ENCODE measurements at regions not wholly inside any gene's neighbourhood (a gene's known extent, or its start where the extent isn't known, plus 50 kb on each side); places are given as distances from the start of the nearest gene placed in this dataset.

DNA sequence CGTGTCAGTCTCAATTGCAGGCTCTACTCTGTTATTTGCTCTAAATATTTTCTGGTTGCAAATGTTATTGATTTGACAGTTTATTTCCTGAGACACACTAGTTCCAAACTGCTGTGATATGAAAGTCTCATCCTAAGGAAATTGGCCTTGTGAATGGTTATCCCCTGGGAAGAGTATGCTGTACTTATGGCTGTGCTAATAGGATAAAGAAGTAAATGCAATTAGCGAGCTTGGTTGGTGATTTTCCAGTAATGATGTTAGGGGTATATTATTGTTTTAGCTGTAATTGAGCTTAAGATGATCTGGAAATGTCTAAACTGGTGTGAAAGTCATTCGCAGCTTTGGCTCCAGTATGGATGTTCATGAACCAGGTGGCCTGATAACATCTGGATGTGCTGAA is 197.9 kb downstream of the SUDS3 start (continued):
- TF ChIP-seq, protein P1, sequence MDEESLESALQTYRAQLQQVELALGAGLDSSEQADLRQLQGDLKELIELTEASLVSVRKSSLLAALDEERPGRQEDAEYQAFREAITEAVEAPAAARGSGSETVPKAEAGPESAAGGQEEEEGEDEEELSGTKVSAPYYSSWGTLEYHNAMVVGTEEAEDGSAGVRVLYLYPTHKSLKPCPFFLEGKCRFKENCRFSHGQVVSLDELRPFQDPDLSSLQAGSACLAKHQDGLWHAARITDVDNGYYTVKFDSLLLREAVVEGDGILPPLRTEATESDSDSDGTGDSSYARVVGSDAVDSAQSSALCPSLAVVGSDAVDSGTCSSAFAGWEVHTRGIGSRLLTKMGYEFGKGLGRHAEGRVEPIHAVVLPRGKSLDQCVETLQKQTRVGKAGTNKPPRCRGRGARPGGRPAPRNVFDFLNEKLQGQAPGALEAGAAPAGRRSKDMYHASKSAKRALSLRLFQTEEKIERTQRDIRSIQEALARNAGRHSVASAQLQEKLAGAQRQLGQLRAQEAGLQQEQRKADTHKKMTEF (CRISPR knock-in tag; IDR thresholded peaks at IDR 0.05): no peak
- TF ChIP-seq, protein P2, sequence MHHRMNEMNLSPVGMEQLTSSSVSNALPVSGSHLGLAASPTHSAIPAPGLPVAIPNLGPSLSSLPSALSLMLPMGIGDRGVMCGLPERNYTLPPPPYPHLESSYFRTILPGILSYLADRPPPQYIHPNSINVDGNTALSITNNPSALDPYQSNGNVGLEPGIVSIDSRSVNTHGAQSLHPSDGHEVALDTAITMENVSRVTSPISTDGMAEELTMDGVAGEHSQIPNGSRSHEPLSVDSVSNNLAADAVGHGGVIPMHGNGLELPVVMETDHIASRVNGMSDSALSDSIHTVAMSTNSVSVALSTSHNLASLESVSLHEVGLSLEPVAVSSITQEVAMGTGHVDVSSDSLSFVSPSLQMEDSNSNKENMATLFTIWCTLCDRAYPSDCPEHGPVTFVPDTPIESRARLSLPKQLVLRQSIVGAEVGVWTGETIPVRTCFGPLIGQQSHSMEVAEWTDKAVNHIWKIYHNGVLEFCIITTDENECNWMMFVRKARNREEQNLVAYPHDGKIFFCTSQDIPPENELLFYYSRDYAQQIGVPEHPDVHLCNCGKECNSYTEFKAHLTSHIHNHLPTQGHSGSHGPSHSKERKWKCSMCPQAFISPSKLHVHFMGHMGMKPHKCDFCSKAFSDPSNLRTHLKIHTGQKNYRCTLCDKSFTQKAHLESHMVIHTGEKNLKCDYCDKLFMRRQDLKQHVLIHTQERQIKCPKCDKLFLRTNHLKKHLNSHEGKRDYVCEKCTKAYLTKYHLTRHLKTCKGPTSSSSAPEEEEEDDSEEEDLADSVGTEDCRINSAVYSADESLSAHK (CRISPR knock-in tag; IDR thresholded peaks at IDR 0.05; ENCODE audit: borderline replicate concordance): no peak
- TF ChIP-seq, protein P3, sequence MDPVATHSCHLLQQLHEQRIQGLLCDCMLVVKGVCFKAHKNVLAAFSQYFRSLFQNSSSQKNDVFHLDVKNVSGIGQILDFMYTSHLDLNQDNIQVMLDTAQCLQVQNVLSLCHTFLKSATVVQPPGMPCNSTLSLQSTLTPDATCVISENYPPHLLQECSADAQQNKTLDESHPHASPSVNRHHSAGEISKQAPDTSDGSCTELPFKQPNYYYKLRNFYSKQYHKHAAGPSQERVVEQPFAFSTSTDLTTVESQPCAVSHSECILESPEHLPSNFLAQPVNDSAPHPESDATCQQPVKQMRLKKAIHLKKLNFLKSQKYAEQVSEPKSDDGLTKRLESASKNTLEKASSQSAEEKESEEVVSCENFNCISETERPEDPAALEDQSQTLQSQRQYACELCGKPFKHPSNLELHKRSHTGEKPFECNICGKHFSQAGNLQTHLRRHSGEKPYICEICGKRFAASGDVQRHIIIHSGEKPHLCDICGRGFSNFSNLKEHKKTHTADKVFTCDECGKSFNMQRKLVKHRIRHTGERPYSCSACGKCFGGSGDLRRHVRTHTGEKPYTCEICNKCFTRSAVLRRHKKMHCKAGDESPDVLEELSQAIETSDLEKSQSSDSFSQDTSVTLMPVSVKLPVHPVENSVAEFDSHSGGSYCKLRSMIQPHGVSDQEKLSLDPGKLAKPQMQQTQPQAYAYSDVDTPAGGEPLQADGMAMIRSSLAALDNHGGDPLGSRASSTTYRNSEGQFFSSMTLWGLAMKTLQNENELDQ (CRISPR knock-in tag; IDR thresholded peaks at IDR 0.05; ENCODE audit: borderline replicate concordance): no peak
- TF ChIP-seq TRIM24 (CRISPR knock-in tag; IDR thresholded peaks at IDR 0.05) (no peak), JUNB (CRISPR knock-in tag; IDR thresholded peaks at IDR 0.05; ENCODE audit: borderline replicate concordance) (no peak), HNRNPLL (IDR thresholded peaks at IDR 0.05; ENCODE audit: low read depth, low read length, poor library complexity, severe bottlenecking) (no peak), MXI1 (IDR thresholded peaks at IDR 0.05; ENCODE audit: borderline replicate concordance, low read depth, low read length) (no peak), NKX3-1 (CRISPR knock-in tag; IDR thresholded peaks at IDR 0.05) (no peak), MBD4 (IDR thresholded peaks at IDR 0.05; ENCODE audit: borderline replicate concordance, low read length) (no peak)
- TF ChIP-seq, protein P4, sequence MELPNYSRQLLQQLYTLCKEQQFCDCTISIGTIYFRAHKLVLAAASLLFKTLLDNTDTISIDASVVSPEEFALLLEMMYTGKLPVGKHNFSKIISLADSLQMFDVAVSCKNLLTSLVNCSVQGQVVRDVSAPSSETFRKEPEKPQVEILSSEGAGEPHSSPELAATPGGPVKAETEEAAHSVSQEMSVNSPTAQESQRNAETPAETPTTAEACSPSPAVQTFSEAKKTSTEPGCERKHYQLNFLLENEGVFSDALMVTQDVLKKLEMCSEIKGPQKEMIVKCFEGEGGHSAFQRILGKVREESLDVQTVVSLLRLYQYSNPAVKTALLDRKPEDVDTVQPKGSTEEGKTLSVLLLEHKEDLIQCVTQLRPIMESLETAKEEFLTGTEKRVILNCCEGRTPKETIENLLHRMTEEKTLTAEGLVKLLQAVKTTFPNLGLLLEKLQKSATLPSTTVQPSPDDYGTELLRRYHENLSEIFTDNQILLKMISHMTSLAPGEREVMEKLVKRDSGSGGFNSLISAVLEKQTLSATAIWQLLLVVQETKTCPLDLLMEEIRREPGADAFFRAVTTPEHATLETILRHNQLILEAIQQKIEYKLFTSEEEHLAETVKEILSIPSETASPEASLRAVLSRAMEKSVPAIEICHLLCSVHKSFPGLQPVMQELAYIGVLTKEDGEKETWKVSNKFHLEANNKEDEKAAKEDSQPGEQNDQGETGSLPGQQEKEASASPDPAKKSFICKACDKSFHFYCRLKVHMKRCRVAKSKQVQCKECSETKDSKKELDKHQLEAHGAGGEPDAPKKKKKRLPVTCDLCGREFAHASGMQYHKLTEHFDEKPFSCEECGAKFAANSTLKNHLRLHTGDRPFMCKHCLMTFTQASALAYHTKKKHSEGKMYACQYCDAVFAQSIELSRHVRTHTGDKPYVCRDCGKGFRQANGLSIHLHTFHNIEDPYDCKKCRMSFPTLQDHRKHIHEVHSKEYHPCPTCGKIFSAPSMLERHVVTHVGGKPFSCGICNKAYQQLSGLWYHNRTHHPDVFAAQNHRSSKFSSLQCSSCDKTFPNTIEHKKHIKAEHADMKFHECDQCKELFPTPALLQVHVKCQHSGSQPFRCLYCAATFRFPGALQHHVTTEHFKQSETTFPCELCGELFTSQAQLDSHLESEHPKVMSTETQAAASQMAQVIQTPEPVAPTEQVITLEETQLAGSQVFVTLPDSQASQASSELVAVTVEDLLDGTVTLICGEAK (IDR thresholded peaks at IDR 0.05): no peak
- TF ChIP-seq, protein P4 (CRISPR knock-in tag; IDR thresholded peaks at IDR 0.05): no peak
- TF ChIP-seq, protein P5, sequence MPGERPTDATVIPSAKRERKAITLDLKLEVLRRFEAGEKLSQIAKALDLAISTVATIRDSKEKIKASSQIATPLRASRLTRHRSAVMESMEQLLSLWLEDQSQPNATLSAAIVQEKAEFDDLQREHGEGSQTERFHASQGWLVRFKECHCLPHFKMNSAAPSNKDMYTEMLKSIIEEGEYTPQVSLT (CRISPR knock-in tag; IDR thresholded peaks at IDR 0.05; ENCODE audit: borderline replicate concordance, low read depth): no peak
